H1 (cell line): ENCODE measurements at regions not wholly inside any gene's neighbourhood (a gene's known extent, or its start where the extent isn't known, plus 50 kb on each side); places are given as distances from the start of the nearest gene placed in this dataset.
A peak's percentile ranks its signal among the peaks of the same experiment; 100 is the strongest.

Experiments used
- CTCF ChIA-PET: fragments of 300-600 bp; sonication (Branson Sonifier 250); formaldehyde crosslinking; loops from one replicate; lab custom pipeline; 2021; ENCODE audit not compliant: partially characterized antibody; lab: Charles Lee
- POLR2A ChIA-PET: fragments of 300-600 bp; sonication (Branson Sonifier 250); formaldehyde crosslinking; loops from one replicate; lab custom pipeline; 2021; ENCODE audit warnings: inconsistent platforms; ENCODE audit not compliant: partially characterized antibody; lab: Charles Lee
- DNase-seq, 2 experiments: peaks; one replicate each; pipeline versions ENCODE4 v3.0.0 to v3.0.0-alpha.2; 2010 to 2022; ENCODE audit warnings: low spot score in 2 of 2, low read depth in 1 of 2, mixed read lengths in 1 of 2
- FAIRE-seq: peaks from 2 replicates; lab custom pipeline; 2011; peaks lifted over from hg19 to GRCh38; lab: Jason Lieb, UNC
- H2AFZ ChIP-seq: 2 replicates; pipeline ENCODE4 v1.8.1; 2012; ENCODE audit warnings: low read length, inconsistent platforms
- H2AK5ac ChIP-seq: 2 replicates; pipeline ENCODE4 v1.6.1; 2013; ENCODE audit warnings: low read depth, low read length
- H2BK120ac ChIP-seq: replicated peaks from 2 replicates; pipeline ENCODE3; 2013; ENCODE audit warnings: low read depth, low read length, inconsistent platforms
- H2BK12ac ChIP-seq: 2 replicates; pipeline ENCODE4 v1.6.1; 2013; ENCODE audit warnings: low read depth, low read length
- H2BK15ac ChIP-seq: 2 replicates; pipeline ENCODE4 v1.6.1; 2013; ENCODE audit warnings: low read length
- H2BK20ac ChIP-seq: 2 replicates; pipeline ENCODE4 v1.6.1; 2013; ENCODE audit warnings: low read length
- H2BK5ac ChIP-seq: 2 replicates; pipeline ENCODE4 v1.6.1; 2013; ENCODE audit warnings: low read depth, low read length
- H3K14ac ChIP-seq: 2 replicates; pipeline ENCODE4 v1.6.1; 2013; ENCODE audit warnings: inconsistent platforms; ENCODE audit not compliant: insufficient read length
- H3K18ac ChIP-seq: 2 replicates; pipeline ENCODE4 v1.6.1; 2013; ENCODE audit warnings: low read length; ENCODE audit errors: extremely low read depth
- H3K23ac ChIP-seq: 2 replicates; pipeline ENCODE4 v1.6.1; 2013; ENCODE audit warnings: inconsistent platforms; ENCODE audit not compliant: insufficient read length
- H3K23me2 ChIP-seq: 2 replicates; pipeline ENCODE4 v1.6.1; 2013; ENCODE audit warnings: low read depth, low read length
- H3K27ac ChIP-seq: 2 replicates; pipeline ENCODE4 v1.6.1; 2011; ENCODE audit warnings: low read depth, low read length, inconsistent platforms
- H3K27me3 ChIP-seq, 4 experiments: replicated peaks in 1 of 4; 1 replicate in 1 of 4; 2 replicates in 3 of 4; pipeline versions ENCODE4 v1.6.1 to v1.8.1; 2011 to 2013; ENCODE audit warnings: low read length in 3 of 4, mild to moderate bottlenecking in 3 of 4, inconsistent platforms in 2 of 4, mixed read lengths in 2 of 4, moderate library complexity in 1 of 4; ENCODE audit not compliant: control insufficient read depth in 3 of 4, insufficient read depth in 3 of 4; ENCODE audit errors: extremely low read depth in 1 of 4
- H3K36me3 ChIP-seq, 4 experiments: 2 replicates each; pipeline versions ENCODE4 v1.6.1 to v1.8.1; 2011 to 2013; ENCODE audit warnings: mild to moderate bottlenecking in 4 of 4, low read length in 3 of 4, moderate library complexity in 2 of 4, control low read depth in 1 of 4, inconsistent platforms in 1 of 4; ENCODE audit not compliant: insufficient read depth in 4 of 4, control insufficient read depth in 2 of 4
- H3K4ac ChIP-seq: replicated peaks from 2 replicates; pipeline ENCODE3; 2013; ENCODE audit warnings: low read length, low read depth, mixed read lengths, inconsistent platforms; ENCODE audit not compliant: insufficient read length
- H3K4me1 ChIP-seq, 4 experiments: replicated peaks in 1 of 4; 1 replicate in 1 of 4; 2 replicates in 3 of 4; pipeline versions ENCODE4 v1.6.1 to v1.8.1; 2011 to 2013; ENCODE audit warnings: low read length in 3 of 4, inconsistent platforms in 2 of 4, mixed read lengths in 1 of 4; ENCODE audit not compliant: insufficient read depth in 4 of 4, control insufficient read depth in 3 of 4
- H3K4me2 ChIP-seq, 2 experiments: 2 replicates each; pipeline versions ENCODE4 v1.6.1 to v1.8.1; 2011 to 2013; ENCODE audit warnings: low read depth in 2 of 2, low read length in 2 of 2, control low read depth in 1 of 2, inconsistent platforms in 1 of 2, mild to moderate bottlenecking in 1 of 2; ENCODE audit not compliant: insufficient read depth in 1 of 2
- H3K4me3 ChIP-seq, 4 experiments: fragments of 200-600, 300-600 bp in 1 of 4; sonication (generic), shearing (Covaris generic), sonication (Bioruptor Twin) in 1 of 4; 2 replicates each; pipeline versions ENCODE4 v1.5.1 to v1.8.1; 2011 to 2016; ENCODE audit warnings: low read length in 4 of 4, low read depth in 3 of 4, control low read depth in 2 of 4, inconsistent platforms in 2 of 4, mild to moderate bottlenecking in 2 of 4, mixed read lengths in 1 of 4, moderate library complexity in 1 of 4; ENCODE audit not compliant: insufficient read depth in 2 of 4; ENCODE audit errors: extremely low read depth in 1 of 4
- H3K56ac ChIP-seq: replicated peaks from 2 replicates; pipeline ENCODE3; 2013; ENCODE audit warnings: low read depth, mild to moderate bottlenecking, mixed read lengths, low read length, inconsistent platforms; ENCODE audit not compliant: insufficient read length
- H3K79me1 ChIP-seq: 2 replicates; pipeline ENCODE4 v1.6.1; 2013; ENCODE audit warnings: low read depth, low read length, control low read depth
- H3K79me2 ChIP-seq, 2 experiments: 2 replicates each; pipeline versions ENCODE4 v1.6.1 to v1.8.1; 2012 to 2013; ENCODE audit warnings: low read length in 2 of 2, mild to moderate bottlenecking in 2 of 2, inconsistent platforms in 1 of 2; ENCODE audit not compliant: insufficient read depth in 2 of 2, control insufficient read depth in 1 of 2
- H3K9ac ChIP-seq, 4 experiments: replicated peaks in 1 of 4; 1 replicate in 1 of 4; 2 replicates in 3 of 4; pipeline versions ENCODE4 v1.6.1 to v1.8.1; 2011 to 2013; ENCODE audit warnings: low read depth in 3 of 4, low read length in 3 of 4, control low read depth in 2 of 4, mild to moderate bottlenecking in 2 of 4, moderate library complexity in 2 of 4, inconsistent platforms in 1 of 4; ENCODE audit errors: extremely low read depth in 1 of 4
- H3K9me3 ChIP-seq, 2 experiments: 2 replicates each; pipeline versions ENCODE4 v1.6.1 to v1.8.1; 2012 to 2013; ENCODE audit warnings: mild to moderate bottlenecking in 2 of 2, moderate library complexity in 2 of 2, control low read depth in 1 of 2, inconsistent platforms in 1 of 2, low read depth in 1 of 2, low read length in 1 of 2, mixed read lengths in 1 of 2; ENCODE audit not compliant: insufficient read depth in 2 of 2
- H4K20me1 ChIP-seq, 2 experiments: replicated peaks in 1 of 2; 2 replicates each; pipeline versions ENCODE3 to v1.8.1; 2011 to 2013; ENCODE audit warnings: inconsistent platforms in 2 of 2, low read length in 2 of 2, mild to moderate bottlenecking in 1 of 2; ENCODE audit not compliant: insufficient read depth in 2 of 2, control insufficient read depth in 1 of 2
- H4K5ac ChIP-seq: 2 replicates; pipeline ENCODE4 v1.6.1; 2013; ENCODE audit warnings: low read length, low read depth, mixed read lengths, inconsistent platforms; ENCODE audit not compliant: insufficient read length
- H4K8ac ChIP-seq: 2 replicates; pipeline ENCODE4 v1.8.0; 2013; ENCODE audit warnings: mild to moderate bottlenecking, moderate library complexity, low read length, inconsistent platforms; ENCODE audit not compliant: insufficient read depth; ENCODE audit errors: extremely low read depth
- H4K91ac ChIP-seq: replicated peaks from 2 replicates; pipeline ENCODE3; 2013; ENCODE audit warnings: low read length, mixed read lengths, inconsistent platforms; ENCODE audit not compliant: insufficient read length
- ATF3 ChIP-seq: IDR thresholded peaks from 2 replicates; pipeline ENCODE4 v1.6.1; 2011; ENCODE audit warnings: low read depth, mild to moderate bottlenecking, low read length; ENCODE audit not compliant: insufficient read depth
- BRCA1 ChIP-seq: IDR thresholded peaks from 2 replicates; pipeline ENCODE4 v1.6.1; 2012; ENCODE audit warnings: low read depth, low read length, improper control_type of control experiment
- CHD1 ChIP-seq: IDR thresholded peaks from 2 replicates; pipeline ENCODE4 v1.6.1; 2012; ENCODE audit warnings: low read depth, low read length, improper control_type of control experiment
- CTBP2 ChIP-seq: IDR thresholded peaks from 2 replicates; pipeline ENCODE4 v1.7.0; 2011; ENCODE audit warnings: borderline replicate concordance, mild to moderate bottlenecking, moderate library complexity, mixed read lengths, low read length; ENCODE audit not compliant: insufficient read depth, insufficient read length
- HDAC2 ChIP-seq, 2 experiments: fragments of 300-600 bp in 1 of 2; sonication (generic) in 1 of 2; IDR thresholded peaks; 2 replicates each; pipeline ENCODE4 v1.6.1; 2011 to 2012; ENCODE audit warnings: low read depth in 2 of 2, low read length in 2 of 2, mild to moderate bottlenecking in 2 of 2, moderate library complexity in 2 of 2, borderline replicate concordance in 1 of 2, inconsistent platforms in 1 of 2
- KDM1A ChIP-seq: fragments of 200-600, 300-600 bp; sonication (generic); IDR thresholded peaks from 2 replicates; pipeline ENCODE4 v1.7.1; 2016; ENCODE audit warnings: mild to moderate bottlenecking, low read length, borderline replicate concordance
- NANOG ChIP-seq: IDR thresholded peaks from 2 replicates; pipeline ENCODE4 v1.6.1; 2011; ENCODE audit warnings: low read length, low read depth, mild to moderate bottlenecking, inconsistent platforms; ENCODE audit not compliant: insufficient read depth, poor library complexity, severe bottlenecking
- PHF8 ChIP-seq: fragments of 200-600 bp; sonication (generic); conservative IDR thresholded peaks from 2 replicates; pipeline ENCODE4 v1.7.1; 2012; ENCODE audit warnings: low read depth, mild to moderate bottlenecking, inconsistent platforms, low read length, moderate library complexity
- TAF1 ChIP-seq: IDR thresholded peaks from 2 replicates; pipeline ENCODE4 v1.6.1; 2011; ENCODE audit warnings: mild to moderate bottlenecking, low read depth, low read length
- TBP ChIP-seq: IDR thresholded peaks from 2 replicates; pipeline ENCODE4 v1.6.1; 2011; ENCODE audit warnings: low read depth, low read length, improper control_type of control experiment
- YY1 ChIP-seq: IDR thresholded peaks from 2 replicates; pipeline ENCODE4 v1.6.1; 2011; ENCODE audit warnings: low read depth, mild to moderate bottlenecking, low read length
- WGBS, 2 experiments: shearing (Covaris generic) in 1 of 2; methylation state at CpG; one replicate each; pipeline versions ENCODE4 v1.1.6 to v1.1.7; 2013 to 2015; ENCODE audit warnings: low lambda C conversion rate in 2 of 2, mixed read lengths in 2 of 2, inconsistent platforms in 1 of 2, low coverage in 1 of 2, missing lambda C conversion rate in 1 of 2; ENCODE audit not compliant: insufficient replicate concordance in 2 of 2, insufficient coverage in 1 of 2, insufficient read length in 1 of 2; ENCODE audit errors: extremely low coverage in 1 of 2, missing lambda C conversion rate in 1 of 2; 5-methylcytosine and 5-hydroxymethylcytosine counted together

GRCh38 chr1:4058122-4058521 lies 158.1 kb upstream of the C1orf174 start:
- no peak overlapping the region for H3K56ac ChIP-seq
- H2BK120ac ChIP-seq, result no peak overlapping the region
- ChIA-PET POLR2A (no interaction called here), CTCF (no interaction called here)
- H2BK12ac ChIP-seq, result peak overlapping the region; percentile 39; the same call in 1 of the 2 replicates
- H4K20me1 ChIP-seq, result no peaks in the 10 kb centered on the region
- H3K23ac ChIP-seq, result no peak overlapping the region
- no peak overlapping the region for H4K5ac ChIP-seq
- no peaks in the 10 kb centered on the region for H3K27me3 ChIP-seq
- H2AK5ac ChIP-seq, result no peak overlapping the region
- no peak overlapping the region for H3K14ac ChIP-seq
- no peaks in the 10 kb centered on the region for H3K36me3 ChIP-seq
- H3K4me2 ChIP-seq, result no peak overlapping the region
- no peak overlapping the region for H3K9ac ChIP-seq
- H3K79me1 ChIP-seq, result no peaks in the 10 kb centered on the region
- no peak overlapping the region for H2BK20ac ChIP-seq
- no peak overlapping the region for H2BK5ac ChIP-seq
- no peaks in the 10 kb centered on the region for H3K9me3 ChIP-seq
- no peak for DNase-seq
- 96% methylated on average over 14 of the region's 14 CpGs; no CpG with 5 or more reads in 1 of the 2 experiments for WGBS, 2 experiments
- no peaks in the 10 kb centered on the region for H3K4me1 ChIP-seq
- no peak overlapping the region for H2BK15ac ChIP-seq
- no peak overlapping the region for H2AFZ ChIP-seq
- no peak overlapping the region for H3K27ac ChIP-seq
- no peak overlapping the region for H3K4me3 ChIP-seq
- TF ChIP-seq HDAC2 (IDR thresholded peaks at IDR 0.05; ENCODE audit: borderline replicate concordance in 1 of 2, low read depth in 2 of 2, low read length in 2 of 2) (no peak), CTBP2 (no peak), ATF3 (no peak), YY1 (no peak), TAF1 (no peak), CHD1 (no peak), PHF8 (no peak), NANOG (no peak), TBP (no peak), BRCA1 (no peak), KDM1A (no peak)
- no peak for FAIRE-seq
- no peaks in the 10 kb centered on the region for H3K23me2 ChIP-seq
- H3K4ac ChIP-seq, result no peak overlapping the region
- H4K8ac ChIP-seq, result peak overlapping the region; percentile 60; the same call in 1 of the 2 replicates
- H3K18ac ChIP-seq, result no peak overlapping the region
- no peaks in the 10 kb centered on the region for H3K79me2 ChIP-seq
- H4K91ac ChIP-seq, result no peak overlapping the region
